T-cell (primary cell): ENCODE measurements at regions not wholly inside any gene's neighbourhood (a gene's known extent, or its start where the extent isn't known, plus 50 kb on each side); places are given as distances from the start of the nearest gene placed in this dataset.
A peak's percentile ranks its signal among the peaks of the same experiment; 100 is the strongest.

ENCODE experiments used
- ATAC-seq, 4 experiments: fragments of 200-7000 bp in 3 of 4; fragments of 150-1000 bp in 1 of 4; cut with Tn5 transposase; replicated peaks in 1 of 4; 1 replicate in 3 of 4; 2 replicates in 1 of 4; pipeline ENCODE4 v1.10.0; 2021; ENCODE audit warnings: moderate library complexity in 3 of 4, mild to moderate bottlenecking in 2 of 4, moderate number of reproducible peaks in 1 of 4
- CTCF ChIA-PET, 2 donors: fragments of 300-600 bp; sonication (Branson Sonifier 250); formaldehyde crosslinking; loops; one replicate each; lab custom pipeline; 2022; ENCODE audit warnings: antibody characterized with exemption in 2 of 2; lab: Charles Lee
- POLR2A ChIA-PET, 2 donors: fragments of 300-600 bp; sonication (Branson Sonifier 250); formaldehyde crosslinking; loops; one replicate each; lab custom pipeline; 2022; ENCODE audit warnings: antibody characterized with exemption in 2 of 2; lab: Charles Lee
- DNase-seq, 35 experiments: peaks; one replicate each; pipeline versions ENCODE4 v3.0.0 to v3.0.0-alpha.2; 2013 to 2023
- H3K27ac ChIP-seq: one replicate; pipeline ENCODE4 v1.5.1; 2013; ENCODE audit warnings: low read length
- H3K27me3 ChIP-seq, 2 experiments: replicated peaks in 1 of 2; 1 replicate in 1 of 2; 2 replicates in 1 of 2; pipeline versions ENCODE4 v1.6.1 to v1.7.0; 2013; ENCODE audit warnings: low read length in 1 of 2, mixed read lengths in 1 of 2; ENCODE audit not compliant: control insufficient read depth in 2 of 2, insufficient read depth in 2 of 2; ENCODE audit errors: extremely low read depth in 1 of 2
- H3K36me3 ChIP-seq, 2 donors: 1 replicate in 1 of 2; 2 replicates in 1 of 2; pipeline versions ENCODE4 v1.6.1 to v1.7.0; 2013; ENCODE audit warnings: low read length in 1 of 2; ENCODE audit not compliant: control insufficient read depth in 2 of 2, insufficient read depth in 1 of 2; ENCODE audit errors: extremely low read depth in 1 of 2
- H3K4me1 ChIP-seq, 2 experiments: 1 replicate in 1 of 2; 2 replicates in 1 of 2; pipeline versions ENCODE4 v1.6.1 to v1.7.0; 2013; ENCODE audit warnings: low read length in 2 of 2, mixed read lengths in 1 of 2; ENCODE audit not compliant: insufficient read depth in 2 of 2, control insufficient read depth in 1 of 2; ENCODE audit errors: extremely low read depth in 1 of 2
- H3K4me3 ChIP-seq, 2 donors: 1 replicate in 1 of 2; 2 replicates in 1 of 2; pipeline versions ENCODE4 v1.5.1 to v1.7.0; 2013; ENCODE audit warnings: mild to moderate bottlenecking in 2 of 2, low read length in 1 of 2, moderate library complexity in 1 of 2; ENCODE audit not compliant: control insufficient read depth in 1 of 2; ENCODE audit errors: extremely low read depth in 1 of 2
- H3K9me3 ChIP-seq: 2 replicates; pipeline ENCODE4 v1.7.0; 2013
- H3K27ac Mint-ChIP-seq, 2 donors: one replicate each; pipeline ENCODE4 v1.8.0; 2020 to 2021; ENCODE audit warnings: mild to moderate bottlenecking in 2 of 2, mixed read lengths in 2 of 2
- H3K27me3 Mint-ChIP-seq, 2 donors: one replicate each; pipeline ENCODE4 v1.8.0; 2021 to 2022; ENCODE audit warnings: mixed read lengths in 2 of 2
- H3K36me3 Mint-ChIP-seq: one replicate; pipeline ENCODE4 v1.8.0; 2021; ENCODE audit warnings: mixed read lengths
- H3K4me1 Mint-ChIP-seq, 3 donors: one replicate each; pipeline ENCODE4 v1.8.0; 2020 to 2022; ENCODE audit warnings: mixed read lengths in 3 of 3, mild to moderate bottlenecking in 1 of 3
- H3K4me3 Mint-ChIP-seq, 3 donors: one replicate each; pipeline ENCODE4 v1.8.0; 2020 to 2022; ENCODE audit warnings: mild to moderate bottlenecking in 3 of 3, mixed read lengths in 3 of 3, moderate library complexity in 3 of 3
- H3K9me3 Mint-ChIP-seq, 3 donors: one replicate each; pipeline ENCODE4 v1.8.0; 2020 to 2022; ENCODE audit warnings: mixed read lengths in 3 of 3
- WGBS: methylation state at CpG from one replicate; pipeline ENCODE4 v1.1.5; 2013; ENCODE audit warnings: missing lambda C conversion rate; ENCODE audit not compliant: insufficient coverage; 5-methylcytosine and 5-hydroxymethylcytosine counted together

DNA sequence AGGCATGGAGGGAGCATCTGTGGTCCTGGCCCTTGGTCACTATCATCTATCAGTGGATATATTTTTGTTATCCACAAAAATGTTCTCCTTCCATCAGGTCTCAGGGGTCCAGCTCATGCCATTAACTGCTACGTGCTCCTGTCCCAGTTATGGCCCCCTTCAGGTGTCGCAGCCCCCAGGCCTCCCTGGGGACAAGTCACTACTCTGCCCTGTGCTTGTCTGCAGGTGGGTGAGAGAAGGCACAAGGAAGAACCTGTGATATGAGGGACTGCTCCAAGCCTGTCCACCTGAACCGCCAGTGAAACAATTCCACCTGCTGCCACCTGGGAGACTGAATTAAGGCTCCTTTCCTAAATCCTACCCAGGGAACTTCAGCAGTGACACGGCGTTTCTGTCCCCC is 229.6 kb upstream of the ID2 start:
- no peaks in the 10 kb centered on the region for H3K27me3 ChIP-seq
- peaks cover 15 to 23% (median 17%) of the 10 kb centered on the region in 3 donors for H3K4me1 Mint-ChIP-seq
- H3K27me3 Mint-ChIP-seq: no peaks in the 10 kb centered on the region
- 89% methylated on average over 4 of the region's 5 CpGs for WGBS
- no peaks in the 10 kb centered on the region for H3K9me3 Mint-ChIP-seq
- POLR2A ChIA-PET: no interaction called here
- no peak overlapping the region for H3K4me3 ChIP-seq
- no peak for ATAC-seq
- H3K27ac Mint-ChIP-seq: no peak overlapping the region
- H3K4me1 ChIP-seq: peaks cover 5 to 25% of the 10 kb centered on the region in 2 experiments
- no peaks in the 10 kb centered on the region for H3K36me3 Mint-ChIP-seq
- H3K27ac ChIP-seq: no peak overlapping the region
- DNase-seq: no peak
- H3K36me3 ChIP-seq: no peaks in the 10 kb centered on the region
- no peak overlapping the region for H3K4me3 Mint-ChIP-seq
- CTCF ChIA-PET: no interaction called here
- no peaks in the 10 kb centered on the region for H3K9me3 ChIP-seq

DNA sequence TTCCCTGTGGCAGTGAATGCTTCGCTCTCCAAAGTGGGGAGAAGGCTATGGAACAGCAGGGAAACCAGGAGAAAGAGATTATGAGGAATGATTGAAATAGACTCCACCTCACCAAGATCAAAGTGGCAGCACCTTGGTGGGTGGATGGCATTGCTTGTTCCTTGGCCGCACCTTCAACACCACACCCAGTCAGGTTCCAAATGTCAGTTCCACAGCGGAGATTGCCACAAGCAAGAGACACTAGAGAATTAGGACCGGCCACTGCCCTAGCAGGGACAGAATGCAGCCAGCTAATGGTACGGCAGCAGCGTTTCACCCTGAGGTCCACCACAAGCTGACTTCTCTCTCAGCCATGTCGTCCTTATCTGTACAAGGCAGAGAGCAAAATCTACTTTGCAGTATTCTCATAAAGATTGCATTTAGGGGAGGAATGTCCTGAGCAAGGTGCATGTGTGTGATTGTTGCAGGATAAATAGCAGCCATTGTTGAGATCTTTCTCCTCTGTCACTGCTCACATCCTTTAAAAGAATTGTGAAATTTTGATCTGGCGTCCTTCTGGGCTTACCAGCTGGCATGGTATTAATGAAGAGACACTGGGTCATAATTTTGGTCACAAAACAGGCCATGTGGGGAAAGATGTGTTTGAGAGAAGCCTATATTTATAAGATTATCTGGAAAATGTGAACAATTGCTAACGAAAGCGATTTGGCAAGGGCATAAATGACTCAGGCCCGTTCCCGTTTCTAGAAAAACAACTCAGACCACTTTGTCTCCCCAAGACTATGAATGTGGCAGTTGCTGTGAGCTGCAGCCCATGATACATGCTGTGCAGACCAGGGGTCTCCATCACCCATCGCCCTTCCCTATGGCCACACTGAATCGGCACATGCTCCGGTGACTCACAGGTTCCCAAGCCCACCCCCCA is 228.6 kb upstream of the ID2 start:
- peaks cover 25 to 32% (median 27%) of the 10 kb centered on the region in 3 donors for H3K4me1 Mint-ChIP-seq
- ATAC-seq: no peak
- no peak overlapping the region for H3K27ac ChIP-seq
- H3K9me3 Mint-ChIP-seq: no peaks in the 10 kb centered on the region
- H3K4me3 Mint-ChIP-seq: no peak overlapping the region
- H3K4me3 ChIP-seq: no peak overlapping the region
- no peaks in the 10 kb centered on the region for H3K27me3 ChIP-seq
- ChIA-PET POLR2A (no interaction called here), CTCF (interaction anchor here in 1 of 2 donors (0.6 kb wide), 1 partner anchor 19 kb away, joined by 3 read pairs; no protein-coding TSS in a partner anchor)
- H3K27me3 Mint-ChIP-seq: no peaks in the 10 kb centered on the region
- no peaks in the 10 kb centered on the region for H3K36me3 ChIP-seq
- WGBS: 74% methylated on average over 4 of the region's 15 CpGs
- no peak for DNase-seq
- H3K27ac Mint-ChIP-seq: no peak overlapping the region
- peaks cover 9 to 33% of the 10 kb centered on the region in 2 experiments for H3K4me1 ChIP-seq
- no peaks in the 10 kb centered on the region for H3K9me3 ChIP-seq
- no peaks in the 10 kb centered on the region for H3K36me3 Mint-ChIP-seq

- Histone ChIP-seq H3K36me3 (no peaks in the 10 kb centered on the region), H3K27me3 (no peaks in the 10 kb centered on the region), H3K27ac (no peak overlapping the region), H3K4me3 (no peak overlapping the region), H3K9me3 (no peaks in the 10 kb centered on the region), H3K4me1 (peaks cover 9 to 38% of the 10 kb centered on the region in 2 experiments)
- H3K27me3 Mint-ChIP-seq: no peaks in the 10 kb centered on the region
- CTCF ChIA-PET: interaction anchor here in 1 of 2 donors (0.6 to 1.1 kb wide), 2 partner anchors 20 to 39 kb away, joined by 3 read pairs; no protein-coding TSS in a partner anchor
- H3K9me3 Mint-ChIP-seq: no peaks in the 10 kb centered on the region
- H3K36me3 Mint-ChIP-seq: no peaks in the 10 kb centered on the region
- H3K4me1 Mint-ChIP-seq: peaks cover 26 to 39% (median 29%) of the 10 kb centered on the region in 3 donors
- DNase-seq: no peak
- H3K4me3 Mint-ChIP-seq: no peak overlapping the region
- WGBS: 100% methylated on average over 7 of the region's 12 CpGs
- POLR2A ChIA-PET: interaction anchor here in 1 of 2 donors (0.6 kb wide), 1 partner anchor 47 kb away, joined by 5 read pairs; no protein-coding TSS in a partner anchor
- no peak overlapping the region for H3K27ac Mint-ChIP-seq
- no peak for ATAC-seq
These were observed 228.0 kb upstream of the ID2 start for GRCh38 chr2:8453904-8454302.

DNA sequence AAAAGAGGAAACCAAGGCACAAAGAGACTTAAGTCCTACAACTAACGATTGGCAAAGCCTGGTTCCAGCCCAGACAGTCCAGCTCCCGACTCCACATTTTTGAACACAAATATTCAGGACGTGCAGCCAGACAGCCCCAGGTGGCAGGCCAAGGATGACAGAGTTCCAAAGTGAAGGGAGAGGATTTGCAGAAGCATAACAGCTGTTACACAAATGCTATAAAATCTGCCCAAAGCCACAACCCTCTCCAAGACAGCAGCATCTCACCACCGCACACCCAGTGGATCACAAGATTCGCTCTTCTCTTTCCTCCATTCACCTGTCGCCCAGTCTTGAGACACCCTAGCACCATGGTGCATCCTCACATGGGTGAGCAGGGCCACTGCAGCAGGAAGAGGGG is 227.1 kb upstream of the ID2 start:
- peaks cover 26 to 40% (median 29%) of the 10 kb centered on the region in 3 donors for H3K4me1 Mint-ChIP-seq
- peak overlapping the region in 1 of 3 donors; percentile 75 for H3K4me3 Mint-ChIP-seq
- ChIA-PET CTCF (interaction anchor here (0.7 to 1.1 kb wide), 3 partner anchors 39 to 1095 kb away, joined by 3 to 4 read pairs (median 3); no protein-coding TSS in a partner anchor), POLR2A (no interaction called here)
- no peaks in the 10 kb centered on the region for H3K9me3 Mint-ChIP-seq
- no peak overlapping the region for H3K27ac ChIP-seq
- no peaks in the 10 kb centered on the region for H3K27me3 ChIP-seq
- no peaks in the 10 kb centered on the region for H3K36me3 ChIP-seq
- peak overlapping the region in 1 of 2 donors; percentile 94 for H3K27ac Mint-ChIP-seq
- H3K9me3 ChIP-seq: no peaks in the 10 kb centered on the region
- H3K36me3 Mint-ChIP-seq: no peaks in the 10 kb centered on the region
- H3K4me3 ChIP-seq: no peak overlapping the region
- WGBS: 91% methylated on average over 4 of the region's 6 CpGs
- ATAC-seq (no peak), DNase-seq (no peak)
- H3K4me1 ChIP-seq: peaks cover 9 to 38% of the 10 kb centered on the region in 2 experiments
- H3K27me3 Mint-ChIP-seq: peaks cover 2 to 6% of the 10 kb centered on the region in 2 donors

DNA sequence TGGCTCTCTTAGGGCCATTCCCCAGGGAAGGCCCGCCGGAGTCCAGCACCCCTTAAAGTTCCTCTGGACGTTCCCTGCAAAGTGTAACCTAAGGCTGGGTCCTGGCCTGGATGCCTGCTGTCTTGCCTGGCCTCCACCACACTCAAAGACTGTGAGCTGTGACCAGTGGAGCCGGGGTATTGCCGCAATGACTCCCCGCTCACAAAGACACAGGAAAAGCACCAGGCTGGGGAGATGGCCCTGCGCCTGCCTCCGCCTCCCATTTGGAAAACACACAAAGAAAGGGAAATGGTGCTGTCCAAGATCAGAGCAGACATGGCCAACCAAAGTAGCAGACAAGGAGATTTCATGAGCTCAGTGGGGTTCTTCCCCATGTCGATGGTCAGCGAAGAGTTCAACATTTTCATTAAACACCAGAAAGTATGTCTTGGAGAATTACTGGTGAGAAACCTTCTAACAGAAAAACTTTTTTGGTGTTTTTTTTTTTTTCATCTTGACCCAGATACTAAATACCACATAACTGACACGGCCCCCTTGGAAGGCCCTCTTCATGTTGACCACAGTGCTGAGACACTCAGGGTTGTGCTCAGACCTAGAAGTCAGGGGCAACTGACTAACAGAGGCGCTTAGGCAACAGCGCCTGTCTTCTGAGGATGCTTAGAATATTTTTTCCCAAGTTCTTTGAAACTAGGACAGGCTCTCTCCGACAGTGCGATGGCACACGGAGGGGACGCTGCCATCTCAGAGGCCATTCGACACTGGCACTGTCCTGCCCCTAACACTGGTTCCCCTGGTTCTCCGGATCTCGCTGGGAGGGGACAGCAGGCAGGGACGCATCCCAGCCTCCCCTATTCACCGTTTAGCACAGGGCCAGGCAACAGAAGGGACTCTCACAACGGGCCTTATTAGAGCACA is 226.4 kb upstream of the ID2 start:
- Mint-ChIP-seq H3K36me3 (no peaks in the 10 kb centered on the region), H3K4me3 (peak overlapping the region; percentile 75 to 81 (median 79)), H3K27me3 (peaks cover 2 to 13% of the 10 kb centered on the region in 2 donors), H3K9me3 (no peaks in the 10 kb centered on the region), H3K4me1 (peaks cover 26 to 40% (median 29%) of the 10 kb centered on the region in 3 donors), H3K27ac (peak overlapping the region; percentile 93 to 94)
- Histone ChIP-seq H3K27me3 (no peaks in the 10 kb centered on the region), H3K27ac (peak overlapping the region; percentile 78), H3K9me3 (no peaks in the 10 kb centered on the region), H3K4me3 (peak overlapping the region; percentile 36 to 46), H3K4me1 (peaks cover 9 to 38% of the 10 kb centered on the region in 2 experiments), H3K36me3 (no peaks in the 10 kb centered on the region)
- POLR2A ChIA-PET: no interaction called here
- ATAC-seq (peak in 2 of 4 experiments; percentile 4 to 8), DNase-seq (peak in 1 of 35 experiments; percentile 26)
- 64% methylated on average over 20 of the region's 23 CpGs for WGBS
- CTCF ChIA-PET: interaction anchor here (0.7 kb wide), 2 partner anchors 888 to 1096 kb away, joined by 3 to 4 read pairs; no protein-coding TSS in a partner anchor
